Activated CD8-positive, alpha-beta T cell treated with anti-CD3 and anti-CD28 coated beads for 36 hours (primary cell): ENCODE measurements at regions not wholly inside any gene's neighbourhood (a gene's known extent, or its start where the extent isn't known, plus 50 kb on each side); places are given as distances from the start of the nearest gene placed in this dataset.

ENCODE experiments used
- ATAC-seq: fragments of 200-7000 bp; cut with Tn5 transposase; one replicate; pipeline ENCODE4 v1.10.0; 2021; ENCODE audit warnings: mild to moderate bottlenecking, moderate library complexity
- CTCF ChIA-PET: fragments of 350-600 bp; sonication (Branson Sonifier 250); formaldehyde crosslinking; loops from one replicate; lab custom pipeline; 2021; ENCODE audit warnings: antibody characterized with exemption; lab: Charles Lee
- POLR2A ChIA-PET: fragments of 350-600 bp; sonication (Branson Sonifier 250); formaldehyde crosslinking; loops from one replicate; lab custom pipeline; 2021; ENCODE audit warnings: antibody characterized with exemption; lab: Charles Lee
- DNase-seq: peaks from one replicate; pipeline ENCODE4 v3.0.0-alpha.2; 2020
- H3K27ac Mint-ChIP-seq: one replicate; pipeline ENCODE4 v1.8.0; 2021; ENCODE audit warnings: mild to moderate bottlenecking, mixed read lengths
- H3K27me3 Mint-ChIP-seq: one replicate; pipeline ENCODE4 v1.8.0; 2021; ENCODE audit warnings: mixed read lengths
- H3K36me3 Mint-ChIP-seq: one replicate; pipeline ENCODE4 v1.8.0; 2021; ENCODE audit warnings: low read depth, mixed read lengths
- H3K4me1 Mint-ChIP-seq: one replicate; pipeline ENCODE4 v1.8.0; 2021; ENCODE audit warnings: low read depth, mixed read lengths
- H3K4me3 Mint-ChIP-seq: one replicate; pipeline ENCODE4 v1.8.0; 2021; ENCODE audit warnings: mild to moderate bottlenecking, moderate library complexity, mixed read lengths
- H3K9me3 Mint-ChIP-seq: one replicate; pipeline ENCODE4 v1.8.0; 2021; ENCODE audit warnings: mixed read lengths
- intact Hi-C: fragments of 100-400 bp; cut with micrococcal nuclease; formaldehyde crosslinking; loops from one replicate; pipeline ENCODE4 v1.10.0; 2022
- TF ChIP-seq, protein P1 (sequence below): fragments of 200-600 bp; IDR thresholded peaks from one replicate; pipeline ENCODE4 v1.8.0; 2022; ENCODE audit warnings: antibody characterized with exemption, mild to moderate bottlenecking

DNA sequence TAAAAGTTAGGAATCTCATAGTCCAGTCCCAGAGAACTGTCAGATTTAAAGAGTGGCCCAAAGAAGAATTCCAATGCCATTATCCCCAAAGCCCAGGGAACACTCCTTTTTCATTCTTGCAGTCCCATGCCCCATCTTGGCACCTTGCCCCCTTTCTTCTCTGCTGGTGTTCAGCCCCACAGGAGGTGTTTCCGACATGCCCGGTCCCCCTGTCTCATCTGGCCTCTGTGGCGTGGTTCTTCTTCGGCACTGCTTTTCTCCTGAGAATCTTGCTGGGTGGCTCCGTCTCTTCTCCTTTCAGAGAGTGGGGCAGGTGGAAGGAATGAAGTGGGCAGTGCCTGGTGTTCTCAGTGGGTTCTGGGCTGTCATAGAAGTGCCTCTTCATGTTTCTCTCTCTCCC, 64.7 kb downstream of the VCPKMT start:
- H3K27ac Mint-ChIP-seq = no peak overlapping the region
- CTCF ChIA-PET = no interaction called here

DNA sequence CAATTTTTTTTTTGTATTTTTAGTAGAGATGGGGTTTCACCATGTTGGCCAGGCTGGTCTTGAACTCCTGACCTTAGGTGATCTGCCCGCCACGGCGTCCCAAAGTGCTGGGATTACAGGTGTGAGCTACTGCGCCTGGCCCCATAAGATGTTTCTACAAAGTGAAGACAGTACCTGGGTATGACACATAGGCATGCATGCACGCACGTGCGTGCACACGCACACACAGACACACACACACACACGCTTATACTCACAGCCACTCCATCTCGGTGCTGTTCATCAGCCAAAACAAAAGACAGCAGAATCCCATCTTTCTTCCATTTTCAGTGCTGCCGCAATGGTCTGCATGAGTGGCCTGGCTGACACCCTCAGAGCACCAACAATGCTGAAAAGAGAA, 63.9 kb downstream of the VCPKMT start:
- CTCF ChIA-PET = no interaction called here

More for the DNA sequence above, 64.7 kb downstream of the VCPKMT start:
- TF ChIP-seq, protein P1, sequence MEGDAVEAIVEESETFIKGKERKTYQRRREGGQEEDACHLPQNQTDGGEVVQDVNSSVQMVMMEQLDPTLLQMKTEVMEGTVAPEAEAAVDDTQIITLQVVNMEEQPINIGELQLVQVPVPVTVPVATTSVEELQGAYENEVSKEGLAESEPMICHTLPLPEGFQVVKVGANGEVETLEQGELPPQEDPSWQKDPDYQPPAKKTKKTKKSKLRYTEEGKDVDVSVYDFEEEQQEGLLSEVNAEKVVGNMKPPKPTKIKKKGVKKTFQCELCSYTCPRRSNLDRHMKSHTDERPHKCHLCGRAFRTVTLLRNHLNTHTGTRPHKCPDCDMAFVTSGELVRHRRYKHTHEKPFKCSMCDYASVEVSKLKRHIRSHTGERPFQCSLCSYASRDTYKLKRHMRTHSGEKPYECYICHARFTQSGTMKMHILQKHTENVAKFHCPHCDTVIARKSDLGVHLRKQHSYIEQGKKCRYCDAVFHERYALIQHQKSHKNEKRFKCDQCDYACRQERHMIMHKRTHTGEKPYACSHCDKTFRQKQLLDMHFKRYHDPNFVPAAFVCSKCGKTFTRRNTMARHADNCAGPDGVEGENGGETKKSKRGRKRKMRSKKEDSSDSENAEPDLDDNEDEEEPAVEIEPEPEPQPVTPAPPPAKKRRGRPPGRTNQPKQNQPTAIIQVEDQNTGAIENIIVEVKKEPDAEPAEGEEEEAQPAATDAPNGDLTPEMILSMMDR = no peak
- POLR2A ChIA-PET = interaction anchor here (1.4 kb wide), 1 partner anchor 159 kb away, joined by 3 read pairs; no protein-coding TSS in a partner anchor
- no peaks in the 10 kb centered on the region for H3K9me3 Mint-ChIP-seq
- H3K4me3 Mint-ChIP-seq = no peak overlapping the region
- peaks cover 19% of the 10 kb centered on the region for H3K4me1 Mint-ChIP-seq
- no peak for ATAC-seq
- intact Hi-C loops = no loop called here
- peaks cover 4% of the 10 kb centered on the region for H3K36me3 Mint-ChIP-seq
- no peak for DNase-seq
- H3K27me3 Mint-ChIP-seq = no peaks in the 10 kb centered on the region

DNA sequence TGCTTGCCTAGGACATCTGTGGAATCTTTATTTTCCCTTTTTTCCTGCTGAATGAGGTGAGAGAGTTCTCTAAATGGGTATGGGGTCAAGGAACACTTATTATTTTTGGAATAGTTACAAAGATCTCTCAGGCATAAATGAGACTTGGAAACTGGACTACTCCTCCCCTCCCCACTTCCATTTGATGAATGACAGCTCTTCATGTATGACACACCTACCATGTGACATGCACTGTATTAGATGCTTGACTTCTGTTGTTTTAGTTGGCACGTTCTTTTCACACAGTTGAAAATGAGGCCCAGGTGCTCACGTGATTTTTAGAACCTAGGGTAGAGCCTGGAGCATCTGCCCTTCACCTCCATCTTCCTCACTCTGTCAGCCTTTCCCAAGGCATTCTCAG, 62.4 kb downstream of the VCPKMT start:
- TF ChIP-seq, protein P1 = no peak
- Mint-ChIP-seq H3K27me3 (no peaks in the 10 kb centered on the region), H3K9me3 (no peaks in the 10 kb centered on the region), H3K4me1 (peaks cover 15% of the 10 kb centered on the region), H3K36me3 (peaks cover 2% of the 10 kb centered on the region), H3K27ac (no peak overlapping the region), H3K4me3 (no peak overlapping the region)
- ATAC-seq (no peak), DNase-seq (no peak)
- intact Hi-C loops = no loop called here
- CTCF ChIA-PET = interaction anchor here (0.7 to 1.0 kb wide), 2 partner anchors 8 to 54 kb away, joined by 3 read pairs; no protein-coding TSS in a partner anchor
- POLR2A ChIA-PET = interaction anchor here (1.0 to 1.6 kb wide), 4 partner anchors 8 to 161 kb away, joined by 3 to 7 read pairs (median 5); partner anchors contain the start of gene ARF6

More for the DNA sequence above, 63.9 kb downstream of the VCPKMT start:
- H3K36me3 Mint-ChIP-seq = peaks cover 4% of the 10 kb centered on the region
- H3K4me1 Mint-ChIP-seq = peaks cover 16% of the 10 kb centered on the region
- ATAC-seq (no peak), DNase-seq (no peak)
- POLR2A ChIA-PET = interaction anchor here (0.6 to 1.6 kb wide), 5 partner anchors 8 to 126 kb away, joined by 3 to 7 read pairs (median 3); no protein-coding TSS in a partner anchor
- TF ChIP-seq, protein P1 = no peak
- no peaks in the 10 kb centered on the region for H3K27me3 Mint-ChIP-seq
- H3K9me3 Mint-ChIP-seq = no peaks in the 10 kb centered on the region
- intact Hi-C loops = no loop called here
- no peak overlapping the region for H3K4me3 Mint-ChIP-seq
- H3K27ac Mint-ChIP-seq = no peak overlapping the region

DNA sequence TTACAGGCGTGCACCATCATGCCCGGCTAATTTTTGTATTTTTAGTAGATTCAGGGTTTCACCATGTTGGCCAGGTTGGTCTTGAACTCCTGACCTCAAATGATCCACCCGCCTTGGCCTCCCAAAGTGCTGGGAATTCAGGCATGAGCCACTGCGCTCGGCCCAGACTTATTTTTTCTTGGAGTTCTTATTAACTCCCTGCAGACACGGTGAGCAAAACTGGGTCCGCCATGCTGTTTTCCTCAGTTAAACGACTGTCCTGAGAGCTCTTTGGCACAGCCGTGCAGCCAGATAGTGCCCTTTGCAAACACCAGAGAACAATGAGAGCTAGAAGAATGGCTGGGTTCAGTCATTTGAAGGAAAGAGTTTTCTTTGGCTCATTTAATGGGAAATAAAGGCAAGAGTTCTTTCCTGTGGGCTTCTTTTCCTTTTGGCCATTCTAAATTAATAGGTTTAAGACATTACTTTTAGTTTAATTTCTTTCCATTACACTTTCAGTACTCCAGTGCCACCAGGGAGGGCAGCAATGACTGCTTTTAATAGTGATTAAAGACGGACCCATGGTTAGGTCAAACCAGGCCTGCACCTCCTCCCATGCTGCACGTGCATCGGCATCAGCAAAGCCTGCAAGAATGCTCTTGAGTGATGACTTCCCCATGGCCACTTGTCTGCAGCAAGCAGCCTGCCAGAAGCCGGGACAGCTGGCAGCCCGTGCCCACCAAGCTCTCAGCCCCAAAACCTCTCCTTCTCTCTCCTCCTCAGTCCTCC, 60.7 kb downstream of the VCPKMT start:
- Mint-ChIP-seq H3K4me1 (peaks cover 26% of the 10 kb centered on the region), H3K36me3 (peaks cover 5% of the 10 kb centered on the region), H3K27ac (no peak overlapping the region), H3K4me3 (no peak overlapping the region), H3K9me3 (no peaks in the 10 kb centered on the region), H3K27me3 (no peaks in the 10 kb centered on the region)
- TF ChIP-seq, protein P1 = no peak
- intact Hi-C loops = no loop called here
- no peak for ATAC-seq
- ChIA-PET CTCF (interaction anchor here (1.4 to 2.3 kb wide), 3 partner anchors 9 to 49 kb away, joined by 3 to 5 read pairs (median 4); no protein-coding TSS in a partner anchor), POLR2A (interaction anchor here (1.0 kb wide), 1 partner anchor 10 kb away, joined by 3 read pairs; no protein-coding TSS in a partner anchor)
- DNase-seq = no peak

DNA sequence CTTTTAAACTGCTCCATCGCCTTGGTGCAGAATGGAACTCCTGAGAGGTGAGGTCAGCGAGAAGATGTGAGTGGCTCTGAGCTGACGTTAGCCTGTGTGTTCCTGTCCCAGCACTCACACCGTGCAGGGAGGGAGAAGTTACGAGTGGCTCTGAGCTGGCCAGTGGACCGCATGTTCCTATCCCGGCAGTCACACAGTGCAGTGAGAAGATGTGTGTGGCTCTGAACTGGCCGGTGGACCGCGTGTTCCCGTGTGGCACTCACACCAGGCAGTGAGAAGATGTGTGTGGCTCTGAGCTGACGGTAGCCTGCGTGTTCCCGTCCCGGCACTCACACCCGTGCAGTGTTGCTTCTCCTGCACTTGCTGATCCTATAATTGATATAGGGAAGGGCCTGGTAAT, 59.9 kb downstream of the VCPKMT start:
- DNase-seq = no peak
- no peaks in the 10 kb centered on the region for H3K27me3 Mint-ChIP-seq
- H3K4me1 Mint-ChIP-seq = peaks cover 33% of the 10 kb centered on the region
- TF ChIP-seq, protein P1 = no peak
- CTCF ChIA-PET = interaction anchor here (2.1 to 2.3 kb wide), 2 partner anchors 10 to 48 kb away, joined by 4 to 5 read pairs; no protein-coding TSS in a partner anchor
- ATAC-seq = no peak
- H3K9me3 Mint-ChIP-seq = no peaks in the 10 kb centered on the region
- H3K27ac Mint-ChIP-seq = no peak overlapping the region
- no peak overlapping the region for H3K4me3 Mint-ChIP-seq
- POLR2A ChIA-PET = interaction anchor here (1.0 kb wide), 1 partner anchor 11 kb away, joined by 3 read pairs; no protein-coding TSS in a partner anchor
- peaks cover 6% of the 10 kb centered on the region for H3K36me3 Mint-ChIP-seq
- intact Hi-C loops = no loop called here
